HG03066 (cell line): ENCODE measurements at regions not wholly inside any gene's neighbourhood (a gene's known extent, or its start where the extent isn't known, plus 50 kb on each side); places are given as distances from the start of the nearest gene placed in this dataset.

Experiments used
- ATAC-seq: cut with Tn5 transposase; IDR thresholded peaks from one replicate; pipeline ENCODE4 v1.9.1; 2021; ENCODE audit warnings: low read depth; ENCODE audit not compliant: unreplicated experiment

DNA sequence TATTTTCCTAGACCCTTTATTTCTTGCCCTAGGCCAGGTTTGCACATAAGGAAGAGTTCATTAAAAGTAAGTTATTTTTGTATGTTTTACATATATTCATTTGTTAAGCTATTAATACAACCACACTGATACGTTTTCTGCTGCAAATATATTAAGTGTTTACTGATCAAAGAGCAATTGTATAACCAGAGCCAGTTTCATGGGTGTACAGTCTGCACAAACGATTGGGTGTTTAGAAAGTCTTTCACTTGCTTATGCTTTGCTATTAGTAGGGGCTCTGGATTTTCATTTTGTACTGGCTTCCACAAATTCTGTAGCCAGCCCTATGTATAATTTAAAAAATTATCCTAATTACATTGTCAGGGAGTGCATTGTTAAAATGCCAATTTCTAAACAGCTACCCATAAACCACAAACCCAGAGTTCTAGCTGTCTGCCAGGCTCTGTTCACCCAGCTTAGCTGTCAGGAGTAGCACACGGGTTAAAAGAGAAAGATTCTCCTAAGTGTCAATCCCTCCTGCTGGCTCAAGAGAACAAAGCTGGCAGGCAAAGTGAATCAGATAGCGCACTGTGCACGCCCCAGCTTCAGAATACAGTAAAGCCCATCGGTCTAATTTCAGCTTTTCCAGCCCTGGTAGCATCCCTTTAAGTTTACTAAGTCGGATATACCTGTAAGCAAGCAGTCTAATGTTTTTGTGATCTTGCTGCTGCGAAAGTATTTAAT, 151.0 kb upstream of the LMO3 start:
- ATAC-seq = no peak

DNA sequence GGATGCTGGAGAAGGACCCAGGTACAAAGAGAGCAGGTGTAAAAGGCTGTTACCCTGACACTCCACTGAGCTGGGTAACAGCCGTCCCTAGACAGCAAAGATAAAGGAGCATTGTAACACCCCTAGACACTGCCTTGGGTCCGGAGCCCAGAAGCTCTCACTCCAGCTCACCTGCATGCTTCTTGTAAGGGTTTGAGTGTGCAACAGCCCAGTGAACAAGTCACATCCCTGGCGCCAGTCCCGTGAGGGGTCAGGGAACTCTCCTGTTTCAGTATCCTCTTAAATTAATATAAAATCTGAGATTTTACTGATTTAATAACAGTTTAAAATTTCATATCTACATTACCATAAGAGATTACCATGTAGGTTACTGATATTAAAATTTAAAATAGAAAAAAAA, 124.8 kb upstream of the LMO3 start:
- ATAC-seq = no peak

DNA sequence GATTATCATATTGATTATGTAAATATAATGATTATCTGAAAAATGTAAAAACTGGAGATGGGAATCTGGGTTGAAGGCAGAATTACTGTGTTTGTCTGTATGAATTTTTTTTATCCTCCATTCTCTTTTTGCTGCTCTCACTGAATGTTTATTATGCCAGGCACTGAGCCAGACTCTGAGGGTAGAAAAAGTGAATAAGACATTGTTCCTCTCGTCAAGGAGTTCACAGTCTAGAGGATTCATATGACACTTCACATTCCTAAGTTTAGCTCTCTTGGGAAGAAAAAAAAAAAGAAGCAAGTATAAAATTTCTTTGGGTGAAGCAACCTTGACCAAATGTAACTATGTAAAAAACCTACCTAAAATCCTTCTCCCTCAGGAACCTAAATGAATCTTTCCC, 120.9 kb upstream of the LMO3 start:
- no peak for ATAC-seq

DNA sequence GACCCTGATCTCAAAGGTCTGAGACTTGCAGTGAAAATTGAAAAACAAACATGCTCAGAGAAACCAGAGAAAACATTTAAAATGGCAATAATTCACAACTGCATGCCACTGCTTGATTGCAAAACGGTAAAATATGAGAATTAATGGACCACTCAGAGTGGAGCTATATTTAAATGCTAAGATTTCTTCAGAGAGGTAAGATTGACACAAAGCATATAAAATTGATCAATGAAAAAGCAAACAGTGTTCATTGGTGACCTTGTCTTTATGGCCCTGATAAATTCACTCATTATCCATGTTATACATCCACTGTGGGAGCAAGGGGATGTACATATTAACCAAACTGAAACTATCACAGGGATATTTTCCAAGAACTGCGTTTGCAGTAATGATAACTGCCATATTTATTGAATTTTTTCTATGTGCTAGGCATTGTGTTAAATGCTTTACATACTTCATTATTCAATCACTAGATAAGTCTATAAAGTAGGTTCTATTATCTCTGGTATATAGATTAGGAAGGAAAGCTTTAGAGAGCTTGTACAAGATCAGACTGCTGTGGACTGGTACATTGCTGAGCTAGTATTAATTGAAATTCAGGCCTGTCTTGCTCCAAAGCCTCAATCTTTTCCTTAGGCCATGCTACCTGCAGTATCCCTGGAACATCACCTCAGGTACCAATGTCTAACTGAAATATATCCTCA, 113.9 kb upstream of the LMO3 start:
- ATAC-seq = no peak

DNA sequence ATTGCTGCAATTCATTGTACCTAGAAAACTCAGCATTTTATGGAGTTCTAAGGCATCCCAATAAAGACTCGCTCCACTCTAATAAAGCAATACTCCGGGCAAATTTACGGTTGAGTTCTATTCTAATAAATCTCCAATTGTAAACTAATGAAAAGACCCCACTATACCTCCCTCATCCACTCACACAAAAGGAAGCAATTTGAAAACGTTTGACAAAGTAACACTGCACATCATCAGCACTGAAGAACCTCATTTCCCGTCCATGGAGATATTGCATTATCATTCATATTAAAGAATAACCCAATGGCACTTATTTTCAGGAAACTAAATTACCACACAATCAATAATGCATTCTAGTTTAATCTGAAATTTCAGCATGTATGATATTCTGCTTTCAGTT, 111.0 kb upstream of the LMO3 start:
- ATAC-seq = no peak

DNA sequence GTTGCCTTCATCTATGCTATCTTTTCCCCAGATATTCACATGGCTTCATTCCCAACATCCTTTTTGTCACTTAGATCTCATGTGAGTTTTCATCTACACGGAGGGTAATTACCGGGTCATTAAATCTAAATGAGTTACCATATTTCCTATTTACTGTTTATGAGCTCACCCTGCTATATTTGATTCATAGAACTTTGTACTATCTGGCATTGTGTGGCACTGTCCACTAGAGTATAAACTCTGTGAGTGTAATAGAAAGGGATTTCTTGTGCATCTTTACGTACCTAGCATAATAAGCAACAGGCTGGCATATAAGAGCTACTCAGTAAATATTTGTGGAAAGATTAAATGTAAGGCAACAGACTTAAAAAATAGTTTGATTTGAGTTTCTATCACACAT, 86.1 kb upstream of the LMO3 start:
- no peak for ATAC-seq

DNA sequence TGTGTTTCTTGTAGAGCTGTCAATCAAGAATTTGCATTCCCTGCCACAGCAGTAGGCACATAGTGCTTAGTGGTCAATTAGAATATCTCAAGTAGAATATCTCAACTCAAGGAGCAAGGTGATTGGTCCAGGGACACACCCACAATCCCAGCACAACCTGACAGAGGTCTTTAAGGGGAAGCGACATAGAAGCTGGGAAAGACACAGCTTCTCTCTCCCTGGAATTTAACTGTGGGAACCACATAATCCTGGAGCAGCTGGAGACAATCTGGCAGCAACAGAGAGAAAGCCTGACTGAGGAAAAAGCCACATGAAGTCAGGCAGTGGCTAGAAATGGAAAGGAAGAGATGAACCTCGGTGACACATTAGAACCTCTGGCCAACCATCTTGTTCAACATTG, 85.7 kb upstream of the LMO3 start:
- ATAC-seq = no peak

DNA sequence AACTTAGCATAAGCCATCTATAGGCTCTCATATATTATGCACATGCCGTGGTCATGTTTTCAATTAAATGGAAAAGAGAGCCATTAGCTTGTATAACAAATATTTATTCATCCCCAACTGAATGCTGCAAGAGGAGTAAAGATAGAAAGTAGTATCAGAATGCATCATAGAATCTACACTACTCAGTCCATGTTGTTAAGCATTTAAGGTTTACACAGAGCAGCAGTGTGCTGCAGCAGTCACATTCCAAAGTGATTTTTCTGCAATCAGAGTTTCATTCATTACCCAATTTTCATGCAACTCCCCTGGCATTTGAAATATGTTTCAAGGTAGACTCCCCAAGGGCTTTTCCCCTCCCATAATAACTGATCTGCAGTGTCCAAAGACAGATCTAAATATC, 82.2 kb upstream of the LMO3 start:
- no peak for ATAC-seq

DNA sequence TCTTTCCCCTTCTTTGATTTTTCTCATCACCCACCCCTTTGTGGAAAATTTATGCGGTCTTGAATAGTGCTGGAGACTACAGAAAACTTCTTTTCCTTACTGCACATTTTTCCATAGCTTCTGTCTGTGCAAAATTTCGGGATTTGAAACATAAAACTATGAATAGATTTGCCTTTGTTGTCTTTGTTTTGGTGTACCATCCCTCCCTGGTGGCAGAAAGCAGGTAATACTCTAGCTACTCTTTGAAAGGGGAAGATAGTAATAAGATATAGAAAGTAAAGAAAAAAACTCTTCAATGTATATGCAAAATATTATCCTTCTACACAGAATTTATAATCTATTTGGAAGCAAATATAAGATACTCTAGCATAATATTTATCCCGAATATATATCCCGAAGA, 79.1 kb upstream of the LMO3 start:
- ATAC-seq = no peak

DNA sequence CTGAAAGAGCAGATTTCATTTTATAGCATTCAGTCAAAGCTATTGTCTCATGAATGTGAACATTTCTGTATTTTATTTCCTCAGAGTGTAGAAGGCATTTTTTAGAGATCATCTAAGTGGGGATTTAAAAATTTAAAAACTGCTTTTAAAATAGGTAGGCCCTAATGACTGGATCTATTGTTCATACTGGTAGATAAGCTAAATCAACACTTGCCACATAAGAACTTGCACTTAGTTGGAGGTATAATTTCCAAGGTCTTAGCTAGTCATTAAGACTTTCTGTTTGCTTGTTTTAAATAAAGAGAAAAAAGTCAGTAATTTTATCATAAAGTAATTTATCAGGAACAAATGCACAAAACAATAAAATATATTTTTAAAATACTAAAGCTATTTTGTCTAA, 75.2 kb upstream of the LMO3 start:
- no peak for ATAC-seq

DNA sequence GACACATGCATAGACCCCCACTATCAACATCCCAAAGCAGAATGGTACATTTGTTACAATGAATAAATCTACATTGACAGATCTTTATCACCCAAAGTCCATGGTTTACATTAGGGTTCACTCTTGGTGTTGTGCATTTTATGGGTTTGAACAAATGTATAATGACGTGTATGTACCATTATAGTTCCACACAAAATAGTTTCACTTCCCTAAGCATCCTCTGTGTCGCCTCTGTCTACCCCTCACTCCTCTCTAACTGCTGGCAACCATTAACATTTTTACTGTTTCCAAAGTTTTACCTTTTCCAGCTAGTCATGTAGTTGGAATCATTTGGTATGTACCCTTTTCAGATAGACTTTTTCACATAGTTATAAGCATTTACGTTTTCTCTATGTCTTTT, 69.5 kb upstream of the LMO3 start:
- ATAC-seq = no peak

DNA sequence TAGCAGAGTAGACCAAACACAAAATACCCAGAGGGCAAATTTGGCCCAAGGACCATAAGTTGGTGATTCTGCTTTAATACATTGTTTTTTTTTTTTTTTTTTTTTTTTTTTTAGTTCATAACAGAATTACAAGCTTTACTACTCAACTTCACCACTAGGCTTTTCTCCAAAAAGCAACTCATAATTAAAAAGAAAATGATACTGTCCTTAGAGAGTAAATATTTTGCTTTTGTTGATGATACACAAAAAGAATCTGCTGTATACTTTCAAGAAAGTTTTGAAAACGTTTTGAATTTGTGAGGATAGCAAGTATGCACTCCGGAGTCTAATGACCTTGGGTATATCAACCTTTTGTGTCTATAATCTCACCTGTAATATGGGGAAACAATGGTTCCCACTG, 68.9 kb upstream of the LMO3 start:
- no peak for ATAC-seq

DNA sequence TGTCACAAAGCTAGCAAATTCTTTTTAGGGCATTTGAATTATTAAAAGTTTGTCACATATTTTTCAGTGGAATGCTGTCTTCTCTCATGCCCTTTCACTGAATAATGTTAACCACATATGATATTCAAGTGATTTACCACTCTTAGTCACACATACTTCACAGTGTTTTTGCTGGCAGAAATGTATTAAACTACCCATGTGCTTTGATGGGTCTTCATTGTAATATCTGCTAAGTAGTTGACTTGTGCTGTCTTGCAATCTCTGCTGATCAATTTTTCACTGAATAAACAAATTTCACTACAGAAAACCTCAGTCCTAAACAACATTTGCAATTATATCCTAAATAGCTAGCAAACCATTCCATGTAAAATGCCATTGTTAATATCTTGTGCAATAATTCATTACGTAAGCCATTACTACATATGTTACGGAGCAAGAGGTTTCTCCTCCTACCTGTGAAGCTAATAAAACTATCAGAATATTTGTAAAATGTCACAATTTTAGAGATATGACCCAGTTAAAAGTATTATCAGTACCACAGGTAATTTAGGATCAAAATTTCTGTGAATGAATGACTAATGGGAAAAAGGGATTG, 64.6 kb upstream of the LMO3 start:
- no peak for ATAC-seq

DNA sequence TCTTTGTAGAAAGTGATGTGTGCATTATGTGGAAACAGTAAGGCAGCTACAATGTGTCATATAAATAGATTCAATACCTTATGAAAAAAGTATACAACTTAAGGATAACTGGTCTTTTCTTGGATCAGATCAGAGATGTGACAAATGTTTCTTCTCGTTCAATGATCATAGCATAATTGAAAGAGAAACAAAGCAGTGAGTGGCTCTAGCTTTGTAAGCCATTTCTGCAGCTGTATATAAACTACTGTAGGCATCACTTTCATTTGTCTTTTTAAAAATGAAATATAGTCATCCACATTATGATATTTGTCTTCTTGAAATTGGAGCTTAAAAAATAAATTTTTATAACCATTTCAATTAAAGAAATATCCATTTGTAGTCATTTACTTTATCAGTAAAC, 63.8 kb upstream of the LMO3 start:
- ATAC-seq = no peak

DNA sequence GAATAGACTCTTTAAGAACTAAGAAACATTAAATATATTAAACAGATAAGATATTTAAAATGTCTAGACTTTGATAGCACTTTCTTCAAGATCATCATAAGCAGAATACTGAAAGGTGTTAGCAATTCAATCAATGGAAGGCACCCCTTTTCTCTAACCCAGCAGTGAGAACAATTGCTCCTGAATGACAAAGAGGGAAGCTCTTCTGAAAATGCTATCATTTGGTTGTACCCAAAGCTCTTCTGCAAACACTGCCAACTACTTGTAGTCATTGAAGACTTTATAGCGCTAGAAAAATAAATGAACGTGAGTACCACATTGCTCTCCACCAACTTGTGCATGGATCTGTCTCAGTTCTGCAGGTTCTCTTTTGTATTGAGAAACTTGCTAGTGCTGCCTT, 62.2 kb upstream of the LMO3 start:
- no peak for ATAC-seq

DNA sequence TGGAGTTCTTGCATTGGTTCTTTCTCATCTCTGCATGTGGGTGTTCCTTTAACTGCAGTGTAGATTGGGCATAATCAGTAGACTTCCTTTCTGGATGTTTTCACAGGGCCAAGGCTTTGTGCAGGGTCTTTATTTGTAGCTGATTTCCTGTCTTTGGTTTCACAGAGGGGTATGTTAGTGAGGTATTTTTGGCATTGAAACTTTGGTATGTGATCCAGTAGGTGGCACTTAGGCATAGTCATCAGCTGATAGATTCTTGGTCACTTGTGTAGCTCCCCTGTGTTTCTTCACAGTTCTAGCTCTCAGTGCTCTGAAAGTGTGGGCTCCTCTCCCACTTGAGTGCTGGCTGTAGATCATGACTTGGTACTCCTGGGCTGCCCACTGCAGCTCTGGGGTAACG, 52.7 kb upstream of the LMO3 start:
- ATAC-seq = no peak
